RWPE2 (cell line): ENCODE measurements at regions not wholly inside any gene's neighbourhood (a gene's known extent, or its start where the extent isn't known, plus 50 kb on each side); places are given as distances from the start of the nearest gene placed in this dataset.

Source experiments
- ATAC-seq: fragments of 200-7000 bp; cut with Tn5 transposase; 3 replicates; pipeline ENCODE4 v1.9.1; 2021; ENCODE audit warnings: low read depth
- DNase-seq: peaks from one replicate; pipeline ENCODE4 v3.0.0-alpha.2; 2020; ENCODE audit warnings: low spot score
- H3K27ac ChIP-seq: fragments of 450-650 bp; 2 replicates; pipeline ENCODE4 v1.5.1; 2017; ENCODE audit warnings: mild to moderate bottlenecking; ENCODE audit not compliant: poor library complexity, severe bottlenecking
- H3K27me3 ChIP-seq: fragments of 250-450 bp; sonication (Bioruptor Pico); 2 replicates; pipeline ENCODE4 v1.5.1; 2021; ENCODE audit warnings: mild to moderate bottlenecking, moderate library complexity; ENCODE audit not compliant: insufficient read depth, poor library complexity, severe bottlenecking
- H3K36me3 ChIP-seq: fragments of 250-450 bp; sonication (Bioruptor Pico); 2 replicates; pipeline ENCODE4 v1.5.1; 2020; ENCODE audit warnings: low read depth, mild to moderate bottlenecking, moderate library complexity
- H3K4me1 ChIP-seq: fragments of 250-450 bp; sonication (Bioruptor Pico); 2 replicates; pipeline ENCODE4 v1.5.1; 2021; ENCODE audit warnings: mild to moderate bottlenecking, moderate library complexity; ENCODE audit not compliant: insufficient read depth, poor library complexity, severe bottlenecking
- H3K4me3 ChIP-seq: fragments of 250-450 bp; sonication (Bioruptor Pico); 2 replicates; pipeline ENCODE4 v1.5.1; 2021; ENCODE audit warnings: mild to moderate bottlenecking, moderate library complexity; ENCODE audit not compliant: severe bottlenecking
- H3K9me3 ChIP-seq: fragments of 250-450 bp; sonication (Bioruptor Pico); 2 replicates; pipeline ENCODE4 v1.5.1; 2021; ENCODE audit warnings: mild to moderate bottlenecking, moderate library complexity; ENCODE audit not compliant: severe bottlenecking
- CTCF ChIP-seq: fragments of 450-650 bp; IDR thresholded peaks from one replicate; pipeline ENCODE4 v1.5.1; 2017; ENCODE audit warnings: mild to moderate bottlenecking, moderate library complexity; ENCODE audit not compliant: poor library complexity, severe bottlenecking

- TF ChIP-seq CTCF: no peak
- no peak for DNase-seq
Observed at GRCh38 chr11:116192509-116193210, 580.1 kb downstream of the BUD13 start.

GRCh38 chr11:116190861-116191260 is 581.9 kb downstream of the BUD13 start:
- Histone ChIP-seq H3K36me3 (no peaks in the 10 kb centered on the region), H3K9me3 (no peaks in the 10 kb centered on the region), H3K27ac (no peak overlapping the region), H3K4me1 (no peaks in the 10 kb centered on the region), H3K27me3 (peaks cover 3% of the 10 kb centered on the region), H3K4me3 (no peak overlapping the region)
- DNase-seq (no peak), ATAC-seq (no peak)
- no peak for TF ChIP-seq CTCF

More at GRCh38 chr11:116192509-116193210, 580.1 kb downstream of the BUD13 start:
- Histone ChIP-seq H3K4me3 (no peak overlapping the region), H3K9me3 (no peaks in the 10 kb centered on the region), H3K27ac (no peak overlapping the region), H3K27me3 (peaks cover 3% of the 10 kb centered on the region), H3K36me3 (no peaks in the 10 kb centered on the region), H3K4me1 (no peaks in the 10 kb centered on the region)
- no peak for ATAC-seq

DNA sequence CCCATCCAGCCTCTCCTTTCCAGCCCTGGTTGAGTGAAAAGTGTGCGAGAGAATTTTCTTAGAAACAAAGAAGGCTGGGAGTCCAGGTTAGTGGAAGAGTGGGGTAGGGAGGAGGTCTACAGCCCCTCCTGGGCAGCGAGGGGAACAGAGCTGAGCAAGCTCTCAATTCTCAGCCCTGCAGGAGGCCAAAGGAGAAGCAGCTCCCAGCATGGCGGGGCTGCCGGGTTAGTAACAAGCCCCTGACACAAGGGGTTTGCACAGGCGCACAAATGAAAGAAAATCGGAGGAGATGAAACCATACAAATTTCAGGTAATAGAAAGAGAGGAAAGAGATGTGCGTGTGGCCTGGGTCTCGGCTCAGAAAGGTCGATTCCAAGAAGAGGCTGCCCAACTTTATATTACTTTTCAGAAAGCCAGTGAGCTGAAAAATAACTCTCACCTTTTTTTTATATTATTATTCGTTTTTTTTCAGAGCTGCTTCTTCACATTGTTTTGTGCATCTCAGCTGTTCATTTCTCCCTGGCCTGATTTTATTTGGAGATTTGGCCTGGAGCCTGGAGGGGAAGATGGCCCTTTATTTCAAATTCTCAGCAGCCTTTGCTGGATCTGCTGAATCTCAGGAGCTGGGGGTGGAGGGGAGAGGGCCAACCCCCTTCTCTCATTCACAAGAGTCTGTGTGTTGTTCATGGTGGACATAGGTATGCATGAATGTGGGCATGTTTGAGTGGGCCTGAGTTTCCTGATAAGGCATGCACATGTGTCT is 583.2 kb downstream of the BUD13 start:
- Histone ChIP-seq H3K9me3 (no peaks in the 10 kb centered on the region), H3K27me3 (peaks cover 3% of the 10 kb centered on the region), H3K4me1 (no peaks in the 10 kb centered on the region), H3K4me3 (no peak overlapping the region), H3K36me3 (no peaks in the 10 kb centered on the region), H3K27ac (no peak overlapping the region)
- DNase-seq: no peak
- TF ChIP-seq CTCF: no peak
- ATAC-seq: no peak

DNA sequence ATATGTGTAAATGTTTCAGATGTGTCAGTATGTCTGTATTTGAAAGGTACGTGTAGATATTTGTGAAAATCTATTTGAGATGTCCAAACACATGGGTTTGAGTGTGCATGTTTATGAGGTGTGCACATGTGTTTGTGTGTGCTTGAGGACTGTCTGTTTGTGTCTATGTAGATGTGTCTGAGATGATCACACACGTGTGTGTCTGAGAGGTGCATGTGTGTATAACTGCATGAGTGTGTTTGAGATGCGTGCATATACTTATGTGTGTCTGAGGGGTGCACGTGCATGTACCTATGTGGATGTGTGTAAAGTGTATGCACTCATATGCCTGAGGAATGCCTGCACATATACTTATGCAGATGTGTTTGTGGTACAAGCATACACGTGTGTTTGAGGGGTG is 584.4 kb downstream of the BUD13 start:
- no peaks in the 10 kb centered on the region for H3K4me1 ChIP-seq
- no peak overlapping the region for H3K4me3 ChIP-seq
- no peaks in the 10 kb centered on the region for H3K36me3 ChIP-seq
- DNase-seq (no peak), ATAC-seq (no peak)
- H3K27me3 ChIP-seq: peaks cover 3% of the 10 kb centered on the region
- TF ChIP-seq CTCF: no peak
- no peak overlapping the region for H3K27ac ChIP-seq
- no peaks in the 10 kb centered on the region for H3K9me3 ChIP-seq

GRCh38 chr11:116187026-116187425 is 585.8 kb downstream of the BUD13 start:
- H3K4me1 ChIP-seq: no peaks in the 10 kb centered on the region
- TF ChIP-seq CTCF: no peak
- no peak overlapping the region for H3K4me3 ChIP-seq
- ATAC-seq (no peak), DNase-seq (no peak)
- no peaks in the 10 kb centered on the region for H3K9me3 ChIP-seq
- peaks cover under 1% of the 10 kb centered on the region for H3K27me3 ChIP-seq
- H3K27ac ChIP-seq: no peak overlapping the region
- H3K36me3 ChIP-seq: no peaks in the 10 kb centered on the region
